ENCODE measurements at regions not wholly inside any gene's neighbourhood (a gene's known extent, or its start where the extent isn't known, plus 50 kb on each side); places are given as distances from the start of the nearest gene placed in this dataset.
"Not testable (repeated sequence)": the region's sequence is repeated elsewhere in the genome, so short reads cannot be mapped to it uniquely, and the experiment has no call there.

DNA sequence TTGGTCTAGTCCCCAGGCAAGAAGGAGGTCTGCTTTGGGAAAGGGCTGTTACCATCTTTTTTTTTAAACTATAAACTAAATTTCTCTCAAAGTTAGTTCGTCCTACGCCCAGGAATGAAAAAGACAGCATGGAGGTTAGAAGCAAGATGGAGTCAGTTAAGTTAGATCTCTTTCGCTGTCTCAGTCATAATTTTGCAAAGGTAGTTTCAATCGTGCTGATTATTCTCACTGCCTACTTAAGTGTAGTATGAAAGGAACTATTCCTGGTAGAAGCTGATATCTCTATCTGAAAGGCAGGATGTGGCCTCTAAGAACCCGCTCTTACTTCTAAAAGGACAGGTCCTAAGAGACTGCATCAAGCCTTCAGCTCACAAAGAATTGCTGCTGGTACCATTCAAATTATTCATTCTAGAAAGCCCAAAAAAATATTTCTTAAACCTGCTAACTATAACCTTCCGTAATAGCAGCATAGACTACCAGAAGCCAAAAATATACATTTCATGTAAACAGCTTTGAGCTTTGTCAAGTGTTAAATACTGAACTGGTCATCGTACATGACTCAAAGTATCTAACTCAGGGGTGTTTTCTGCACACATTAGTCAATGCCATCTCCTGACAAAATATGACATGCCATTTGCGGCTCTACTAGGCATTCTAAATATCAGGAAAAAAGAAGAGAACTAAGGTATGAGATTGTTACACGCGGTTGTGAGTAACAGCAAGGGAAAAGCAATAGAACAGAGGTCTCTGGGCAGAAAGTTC, 96.0 kb upstream of the CCDC80 start:
- DNase-seq: no peak

GRCh38 chr3:112736386-112736785, 95.4 kb upstream of the CCDC80 start:
- no peak for DNase-seq

DNA sequence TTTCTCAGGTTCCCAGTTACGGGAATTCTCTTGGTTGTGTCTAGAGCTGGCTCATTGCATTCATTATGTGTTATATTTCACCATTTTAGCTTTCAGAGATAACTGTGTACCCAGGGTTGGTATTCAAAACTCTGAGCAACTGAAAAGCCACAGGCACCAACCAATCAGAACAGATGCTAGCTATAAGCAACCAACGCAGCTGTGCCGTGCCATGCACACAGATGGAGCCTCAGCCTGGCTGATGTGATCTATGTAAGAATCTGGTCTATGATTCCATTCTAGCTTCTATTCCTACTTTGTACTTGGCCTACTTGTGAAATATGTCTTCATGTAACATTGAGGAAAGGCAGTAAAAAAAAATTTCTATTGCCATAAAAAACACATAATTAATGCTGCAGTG, 95.0 kb upstream of the CCDC80 start:
- no peak for DNase-seq

- DNase-seq: peak; percentile 83
Measured at GRCh38 chr3:112734736-112735350, 93.9 kb upstream of the CCDC80 start.

DNA sequence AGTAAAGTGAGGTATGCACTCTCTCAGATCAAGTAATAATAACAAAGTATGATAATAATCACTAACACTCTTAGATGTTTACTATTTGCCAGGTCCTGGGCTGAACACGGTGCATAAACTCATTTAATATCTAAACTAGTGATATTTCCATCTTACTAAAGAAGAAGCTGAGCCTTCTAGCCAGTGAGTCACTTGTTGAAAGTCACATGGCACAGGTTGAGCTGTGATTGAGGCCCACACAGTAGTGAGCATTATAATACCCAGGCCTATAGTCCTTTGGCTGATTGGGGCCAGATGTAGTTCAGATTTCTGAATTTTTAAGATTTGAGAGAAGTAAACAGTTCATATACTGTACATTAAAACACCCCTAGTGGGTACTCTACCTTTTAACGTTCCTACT, 93.2 kb upstream of the CCDC80 start:
- no peak for DNase-seq

DNA sequence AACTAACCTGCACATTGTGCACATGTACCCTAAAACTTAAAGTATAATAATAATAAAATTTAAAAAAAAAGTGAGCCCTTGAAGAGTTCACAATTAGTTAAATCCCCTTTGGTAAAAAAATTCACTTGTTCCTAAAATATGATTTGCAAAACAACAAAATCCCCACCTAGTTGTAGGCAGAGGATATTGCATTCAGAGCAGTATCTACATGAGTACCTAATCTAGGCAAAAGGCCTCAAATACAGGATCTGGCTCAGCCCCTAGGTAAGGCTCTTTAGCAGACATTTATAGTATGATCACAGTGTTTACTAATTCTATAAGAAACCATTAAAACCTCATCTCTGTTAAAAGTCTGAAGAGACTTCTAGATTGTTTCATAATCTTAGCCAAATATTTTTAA, 89.3 kb upstream of the CCDC80 start:
- DNase-seq: no peak

- no peak for DNase-seq
Measured at GRCh38 chr3:112721231-112721630, 80.3 kb upstream of the CCDC80 start.

DNA sequence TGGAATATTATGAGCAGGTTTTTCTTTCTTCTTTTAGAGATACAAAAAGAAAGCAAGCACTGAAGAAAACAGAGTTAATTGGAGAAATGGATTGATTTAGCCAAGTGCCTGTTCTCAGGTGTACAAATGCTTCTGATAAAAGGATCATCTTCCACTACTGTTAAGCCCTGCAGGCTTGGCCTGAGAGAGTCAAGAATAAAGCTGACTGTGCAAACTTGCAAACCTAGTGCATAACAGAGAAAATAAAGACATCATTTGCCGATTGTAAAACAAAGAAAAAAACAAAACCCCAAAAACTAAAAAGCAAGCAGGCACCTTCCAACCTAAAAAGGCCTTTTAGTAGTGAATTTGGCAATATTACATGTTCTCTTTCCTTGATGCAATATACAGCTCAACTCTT, 78.0 kb upstream of the CCDC80 start:
- DNase-seq: no peak

GRCh38 chr3:112718516-112718915, 77.6 kb upstream of the CCDC80 start:
- DNase-seq: no peak

- DNase-seq: no peak
Measured at GRCh38 chr3:112709911-112710310, 69.0 kb upstream of the CCDC80 start.

GRCh38 chr3:112699436-112699978, 58.6 kb upstream of the CCDC80 start:
- no peak for DNase-seq

DNA sequence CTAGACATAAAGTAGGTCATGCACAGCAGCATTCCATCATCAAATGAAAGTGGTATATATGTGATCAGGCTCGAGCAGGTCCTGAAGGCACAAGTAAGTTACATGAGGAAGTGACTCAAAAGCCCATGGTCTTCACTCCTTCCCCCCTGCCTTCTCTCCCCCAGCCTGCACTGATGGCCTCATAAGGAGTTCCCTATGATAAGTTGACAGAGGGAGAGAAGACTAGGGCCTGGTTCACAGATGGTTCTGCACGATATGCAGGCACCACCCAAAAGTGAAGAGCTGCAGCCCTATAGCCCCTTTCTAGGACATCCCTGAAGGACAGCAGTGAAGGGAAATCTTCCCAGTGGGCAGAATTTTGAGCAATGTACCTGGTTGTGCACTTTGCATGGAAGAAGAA, 57.5 kb upstream of the CCDC80 start:
- DNase-seq: not testable (repeated sequence)

- DNase-seq: not testable (repeated sequence)
Measured at GRCh38 chr3:112696244-112696643, 55.3 kb upstream of the CCDC80 start.

- DNase-seq: not testable (repeated sequence)
Measured at GRCh38 chr3:112695377-112696108, 54.6 kb upstream of the CCDC80 start.

DNA sequence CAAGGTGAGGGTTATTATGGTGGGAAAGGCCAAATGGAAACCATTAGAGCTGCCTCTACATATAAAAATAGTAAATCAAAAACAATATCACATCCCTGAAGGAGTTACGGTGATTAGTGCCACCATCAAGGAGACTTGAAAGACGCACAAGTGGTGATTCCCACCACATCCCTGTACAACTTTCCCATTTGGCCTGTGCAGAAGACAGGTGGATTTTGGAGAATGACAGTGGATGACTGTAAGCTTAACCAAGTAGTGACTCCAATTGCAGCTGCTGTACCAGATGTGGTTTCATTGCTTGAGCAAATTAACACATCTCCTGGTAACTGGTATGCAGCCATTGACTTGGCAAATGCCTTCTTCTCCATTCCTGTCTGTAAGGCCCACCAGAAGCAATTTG, 54.0 kb upstream of the CCDC80 start:
- not testable (repeated sequence) for DNase-seq

GRCh38 chr3:112693186-112693585, 52.2 kb upstream of the CCDC80 start:
- no peak for DNase-seq
